ENCODE measurements at regions not wholly inside any gene's neighbourhood (a gene's known extent, or its start where the extent isn't known, plus 50 kb on each side); places are given as distances from the start of the nearest gene placed in this dataset.

DNA sequence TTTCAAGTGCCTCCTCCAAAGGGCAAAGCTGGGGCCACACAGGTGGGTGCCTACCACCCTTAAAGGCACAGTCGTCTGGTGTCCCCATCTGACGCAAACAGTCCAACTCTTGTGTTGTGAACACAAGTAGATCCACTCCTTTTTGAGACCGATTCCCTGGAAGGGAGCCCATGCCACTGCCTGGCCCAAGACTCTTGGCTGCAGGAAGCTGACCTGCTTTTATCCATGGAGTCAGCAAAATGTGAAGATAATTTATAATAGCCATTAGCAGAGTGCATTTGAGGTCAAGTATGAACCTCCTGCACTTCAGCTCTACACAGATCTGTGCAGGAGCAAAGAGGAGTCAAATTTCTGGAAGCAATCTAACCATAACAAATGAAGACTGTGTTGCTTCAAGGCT, 68.5 kb downstream of the ADM start:
- H3K27ac Mint-ChIP-seq, result no peak overlapping the region
- H3K4me1 Mint-ChIP-seq, result no peaks in the 10 kb centered on the region
- intact Hi-C loops (cut with micrococcal nuclease), result no loop called here
- Histone ChIP-seq H3K9me3 (ENCODE audit: control extremely low read depth in 1 of 3, control insufficient read depth in 2 of 3, insufficient read depth in 1 of 3, low read length in 2 of 3) (no peaks in the 10 kb centered on the region), H3K27me3 (replicated peaks in 1 of 4; ENCODE audit: control extremely low read depth in 1 of 4, control insufficient read depth in 3 of 4, insufficient read depth in 4 of 4, low read length in 3 of 4) (peaks cover 0 to 3% (median 0%) of the 10 kb centered on the region in 4 experiments), H3K36me3 (replicated peaks in 1 of 2; ENCODE audit: control extremely low read depth in 1 of 2, control insufficient read depth in 1 of 2, extremely low read depth in 1 of 2, insufficient read depth in 2 of 2, low read length in 1 of 2) (no peaks in the 10 kb centered on the region), H4K20me1 (ENCODE audit: control insufficient read depth, insufficient read depth, low read length, poor library complexity, severe bottlenecking) (no peaks in the 10 kb centered on the region), H3K9ac (ENCODE audit: low read length) (no peak overlapping the region), H3K27ac (ENCODE audit: low read length in 2 of 2) (no peak overlapping the region), H3K79me2 (ENCODE audit: control insufficient read depth, insufficient read depth, low read length) (no peaks in the 10 kb centered on the region), H2AFZ (ENCODE audit: insufficient read depth, low read depth, low read length, poor library complexity, severe bottlenecking) (no peak overlapping the region), H3K4me2 (replicated peaks; ENCODE audit: low read depth, low read length, poor library complexity, severe bottlenecking) (no peak overlapping the region), H3K4me3 (ENCODE audit: control extremely low read depth in 1 of 5, extremely low read depth in 1 of 5, insufficient read depth in 1 of 5, low read depth in 2 of 5, low read length in 4 of 5) (no peak overlapping the region), H3K4me1 (ENCODE audit: control insufficient read depth in 2 of 2, insufficient read depth in 2 of 2, low read length in 2 of 2) (no peaks in the 10 kb centered on the region)
- peaks cover 29% of the 10 kb centered on the region for H3K27me3 Mint-ChIP-seq
- no peak for ATAC-seq (ENCODE audit: low read depth)
- DNase-seq, result no peak
- no peak overlapping the region for H3K4me3 Mint-ChIP-seq
- CTCF ChIA-PET, result no interaction called here
- 47% methylated on average over 3 of the region's 3 CpGs for WGBS (ENCODE audit: insufficient coverage)
- TF ChIP-seq, protein P1, sequence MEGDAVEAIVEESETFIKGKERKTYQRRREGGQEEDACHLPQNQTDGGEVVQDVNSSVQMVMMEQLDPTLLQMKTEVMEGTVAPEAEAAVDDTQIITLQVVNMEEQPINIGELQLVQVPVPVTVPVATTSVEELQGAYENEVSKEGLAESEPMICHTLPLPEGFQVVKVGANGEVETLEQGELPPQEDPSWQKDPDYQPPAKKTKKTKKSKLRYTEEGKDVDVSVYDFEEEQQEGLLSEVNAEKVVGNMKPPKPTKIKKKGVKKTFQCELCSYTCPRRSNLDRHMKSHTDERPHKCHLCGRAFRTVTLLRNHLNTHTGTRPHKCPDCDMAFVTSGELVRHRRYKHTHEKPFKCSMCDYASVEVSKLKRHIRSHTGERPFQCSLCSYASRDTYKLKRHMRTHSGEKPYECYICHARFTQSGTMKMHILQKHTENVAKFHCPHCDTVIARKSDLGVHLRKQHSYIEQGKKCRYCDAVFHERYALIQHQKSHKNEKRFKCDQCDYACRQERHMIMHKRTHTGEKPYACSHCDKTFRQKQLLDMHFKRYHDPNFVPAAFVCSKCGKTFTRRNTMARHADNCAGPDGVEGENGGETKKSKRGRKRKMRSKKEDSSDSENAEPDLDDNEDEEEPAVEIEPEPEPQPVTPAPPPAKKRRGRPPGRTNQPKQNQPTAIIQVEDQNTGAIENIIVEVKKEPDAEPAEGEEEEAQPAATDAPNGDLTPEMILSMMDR (IDR thresholded peaks at IDR 0.05), result no peak
- TF ChIP-seq EZH2 (IDR thresholded peaks at IDR 0.05; ENCODE audit: borderline replicate concordance, insufficient read depth, low read depth, low read length, poor library complexity, severe bottlenecking), result no peak
- POLR2A ChIA-PET, result no interaction called here
- no peaks in the 10 kb centered on the region for H3K9me3 Mint-ChIP-seq (ENCODE audit: insufficient read depth)

- H3K4me3 Mint-ChIP-seq, result no peak overlapping the region
- H3K4me2 ChIP-seq (replicated peaks; ENCODE audit: low read depth, low read length, poor library complexity, severe bottlenecking), result no peak overlapping the region
- ATAC-seq (ENCODE audit: low read depth), result no peak
- ChIA-PET POLR2A (no interaction called here), CTCF (interaction anchor here (1.0 kb wide), 1 partner anchor 39 kb away, joined by 3 read pairs; no protein-coding TSS in a partner anchor)
- no peak overlapping the region for H3K4me3 ChIP-seq (ENCODE audit: control extremely low read depth in 1 of 5, extremely low read depth in 1 of 5, insufficient read depth in 1 of 5, low read depth in 2 of 5, low read length in 4 of 5)
- no peaks in the 10 kb centered on the region for H3K9me3 Mint-ChIP-seq (ENCODE audit: insufficient read depth)
- no peak overlapping the region for H2AFZ ChIP-seq (ENCODE audit: insufficient read depth, low read depth, low read length, poor library complexity, severe bottlenecking)
- TF ChIP-seq, protein P1 (IDR thresholded peaks at IDR 0.05), result no peak
- no peak for TF ChIP-seq EZH2 (IDR thresholded peaks at IDR 0.05; ENCODE audit: borderline replicate concordance, insufficient read depth, low read depth, low read length, poor library complexity, severe bottlenecking)
- no peaks in the 10 kb centered on the region for H3K36me3 ChIP-seq (replicated peaks in 1 of 2; ENCODE audit: control extremely low read depth in 1 of 2, control insufficient read depth in 1 of 2, extremely low read depth in 1 of 2, insufficient read depth in 2 of 2, low read length in 1 of 2)
- H4K20me1 ChIP-seq (ENCODE audit: control insufficient read depth, insufficient read depth, low read length, poor library complexity, severe bottlenecking), result no peaks in the 10 kb centered on the region
- peaks cover 0 to 5% (median 0%) of the 10 kb centered on the region in 4 experiments for H3K27me3 ChIP-seq (replicated peaks in 1 of 4; ENCODE audit: control extremely low read depth in 1 of 4, control insufficient read depth in 3 of 4, insufficient read depth in 4 of 4, low read length in 3 of 4)
- no peaks in the 10 kb centered on the region for H3K79me2 ChIP-seq (ENCODE audit: control insufficient read depth, insufficient read depth, low read length)
- H3K27ac Mint-ChIP-seq, result no peak overlapping the region
- H3K27ac ChIP-seq (ENCODE audit: low read length in 2 of 2), result no peak overlapping the region
- peaks cover 29% of the 10 kb centered on the region for H3K27me3 Mint-ChIP-seq
- H3K9ac ChIP-seq (ENCODE audit: low read length), result no peak overlapping the region
- no CpG with 5 or more reads among the region's 1 CpG for WGBS (ENCODE audit: insufficient coverage)
- no peak for DNase-seq
- no peaks in the 10 kb centered on the region for H3K4me1 ChIP-seq (ENCODE audit: control insufficient read depth in 2 of 2, insufficient read depth in 2 of 2, low read length in 2 of 2)
- H3K9me3 ChIP-seq (ENCODE audit: control extremely low read depth in 1 of 3, control insufficient read depth in 2 of 3, insufficient read depth in 1 of 3, low read length in 2 of 3), result no peaks in the 10 kb centered on the region
- H3K4me1 Mint-ChIP-seq, result no peaks in the 10 kb centered on the region
- intact Hi-C loops (cut with micrococcal nuclease), result no loop called here
Measured at GRCh38 chr11:10373929-10374328, 69.1 kb downstream of the ADM start.

Measured in B cell (primary cell).